Mesenchymal stem cell (in vitro differentiated cells and primary cell): ENCODE measurements at regions not wholly inside any gene's neighbourhood (a gene's known extent, or its start where the extent isn't known, plus 50 kb on each side); places are given as distances from the start of the nearest gene placed in this dataset.

ENCODE experiments used
- DNase-seq: peaks from one replicate; pipeline ENCODE4 v3.0.0-alpha.2; 2013
- H2AFZ ChIP-seq: one replicate; pipeline ENCODE4 v1.6.1; 2013; ENCODE audit warnings: low read depth, mild to moderate bottlenecking, control low read depth, inconsistent platforms, low read length, moderate library complexity
- H2AK5ac ChIP-seq: 2 replicates; pipeline ENCODE4 v1.6.1; 2013; ENCODE audit warnings: low read length, moderate library complexity, mild to moderate bottlenecking, inconsistent platforms; ENCODE audit not compliant: severe bottlenecking
- H2BK120ac ChIP-seq: one replicate; pipeline ENCODE4 v1.6.1; 2013; ENCODE audit warnings: low read depth, mild to moderate bottlenecking, inconsistent platforms, low read length, moderate library complexity
- H2BK12ac ChIP-seq, 2 experiments: one replicate each; pipeline ENCODE4 v1.6.1; 2013; ENCODE audit warnings: inconsistent platforms in 2 of 2, low read length in 2 of 2, mild to moderate bottlenecking in 2 of 2, moderate library complexity in 2 of 2, control low read depth in 1 of 2
- H2BK15ac ChIP-seq: one replicate; pipeline ENCODE4 v1.6.1; 2013; ENCODE audit warnings: mild to moderate bottlenecking, low read depth, inconsistent platforms; ENCODE audit not compliant: poor library complexity, severe bottlenecking
- H2BK5ac ChIP-seq: 2 replicates; pipeline ENCODE4 v1.6.1; 2013; ENCODE audit warnings: low read depth, mild to moderate bottlenecking, low read length, control low read depth, inconsistent platforms; ENCODE audit not compliant: poor library complexity, severe bottlenecking
- H3K14ac ChIP-seq, 2 experiments: one replicate each; pipeline ENCODE4 v1.6.1; 2013; ENCODE audit warnings: inconsistent platforms in 2 of 2, low read length in 2 of 2, control low read depth in 1 of 2, mild to moderate bottlenecking in 1 of 2, moderate library complexity in 1 of 2
- H3K18ac ChIP-seq, 2 experiments: one replicate each; pipeline ENCODE4 v1.6.1; 2013; ENCODE audit warnings: inconsistent platforms in 2 of 2, low read length in 2 of 2, control low read depth in 1 of 2, low read depth in 1 of 2, mild to moderate bottlenecking in 1 of 2
- H3K23ac ChIP-seq, 2 experiments: one replicate each; pipeline ENCODE4 v1.6.1; 2013; ENCODE audit warnings: inconsistent platforms in 2 of 2, low read length in 2 of 2, mild to moderate bottlenecking in 2 of 2, moderate library complexity in 2 of 2, control low read depth in 1 of 2
- H3K27ac ChIP-seq: 2 replicates; pipeline ENCODE4 v1.5.1; 2013; ENCODE audit warnings: mild to moderate bottlenecking, moderate library complexity, low read length, control low read depth, inconsistent platforms; ENCODE audit not compliant: poor library complexity, severe bottlenecking
- H3K27me3 ChIP-seq, 2 experiments: 2 replicates each; pipeline versions ENCODE4 v1.6.1 to v1.7.0; 2013; ENCODE audit warnings: low read length in 2 of 2, mild to moderate bottlenecking in 2 of 2, moderate library complexity in 2 of 2, control low read depth in 1 of 2, inconsistent platforms in 1 of 2; ENCODE audit not compliant: control insufficient read depth in 1 of 2, insufficient read depth in 1 of 2
- H3K36me3 ChIP-seq, 2 experiments: 2 replicates each; pipeline versions ENCODE4 v1.6.1 to v1.7.0; 2013; ENCODE audit warnings: low read length in 2 of 2, control low read depth in 1 of 2, inconsistent platforms in 1 of 2, low read depth in 1 of 2, mild to moderate bottlenecking in 1 of 2; ENCODE audit not compliant: insufficient read depth in 2 of 2, control insufficient read depth in 1 of 2
- H3K4ac ChIP-seq, 2 experiments: one replicate each; pipeline ENCODE4 v1.6.1; 2013; ENCODE audit warnings: inconsistent platforms in 2 of 2, low read length in 2 of 2, mild to moderate bottlenecking in 2 of 2, moderate library complexity in 2 of 2, control low read depth in 1 of 2, low read depth in 1 of 2
- H3K4me1 ChIP-seq: 2 replicates; pipeline ENCODE4 v1.6.1; 2013; ENCODE audit warnings: low read depth, low read length, control low read depth; ENCODE audit not compliant: control insufficient read depth, insufficient read depth
- H3K4me2 ChIP-seq: 2 replicates; pipeline ENCODE4 v1.6.1; 2013; ENCODE audit warnings: low read length, mild to moderate bottlenecking, inconsistent platforms; ENCODE audit not compliant: poor library complexity, severe bottlenecking
- H3K4me3 ChIP-seq, 2 experiments: 2 replicates each; pipeline versions ENCODE4 v1.5.1 to v1.7.0; 2013; ENCODE audit warnings: low read length in 2 of 2, mild to moderate bottlenecking in 2 of 2, control low read depth in 1 of 2, low read depth in 1 of 2; ENCODE audit not compliant: insufficient read depth in 1 of 2
- H3K79me1 ChIP-seq: replicated peaks from 2 replicates; pipeline ENCODE4 v1.6.1; 2013; ENCODE audit warnings: mild to moderate bottlenecking, control low read depth, low read length, inconsistent platforms; ENCODE audit not compliant: poor library complexity, severe bottlenecking
- H3K9ac ChIP-seq: 2 replicates; pipeline ENCODE4 v1.7.0; 2013; ENCODE audit warnings: mild to moderate bottlenecking, low read length, moderate library complexity
- H3K9me3 ChIP-seq: 2 replicates; pipeline ENCODE4 v1.7.0; 2013; ENCODE audit warnings: mild to moderate bottlenecking, low read length; ENCODE audit not compliant: control insufficient read depth
- H4K8ac ChIP-seq: one replicate; pipeline ENCODE4 v1.6.1; 2013; ENCODE audit warnings: inconsistent platforms, mild to moderate bottlenecking, low read length, moderate library complexity
- H4K91ac ChIP-seq: one replicate; pipeline ENCODE4 v1.6.1; 2013; ENCODE audit warnings: mild to moderate bottlenecking, low read length, inconsistent platforms
- WGBS: methylation state at CpG from one replicate; pipeline ENCODE4 v1.1.7; 2013; ENCODE audit warnings: mixed read lengths; 5-methylcytosine and 5-hydroxymethylcytosine counted together

GRCh38 chr6:138614151-138614550 is 114.9 kb upstream of the NHSL1 start:
- Histone ChIP-seq H3K36me3 (no peaks in the 10 kb centered on the region), H3K4me1 (peaks cover 1% of the 10 kb centered on the region), H3K27me3 (no peaks in the 10 kb centered on the region), H2BK120ac (no peak overlapping the region), H4K8ac (no peak overlapping the region), H3K4ac (no peak overlapping the region), H3K14ac (no peak overlapping the region), H3K23ac (no peak overlapping the region), H2BK5ac (no peak overlapping the region), H3K4me2 (no peak overlapping the region), H2AK5ac (no peak overlapping the region), H3K79me1 (peaks cover 9% of the 10 kb centered on the region), H3K27ac (no peak overlapping the region), H3K9ac (no peak overlapping the region), H3K4me3 (no peak overlapping the region), H3K9me3 (no peaks in the 10 kb centered on the region), H2BK15ac (no peak overlapping the region), H3K18ac (no peak overlapping the region), H4K91ac (no peak overlapping the region), H2BK12ac (no peak overlapping the region), H2AFZ (no peak overlapping the region)
- WGBS = no CpG with 5 or more reads among the region's 2 CpGs
- DNase-seq = peak; percentile 11

GRCh38 chr6:138618168-138618567 is 118.9 kb upstream of the NHSL1 start:
- H3K18ac ChIP-seq = no peak overlapping the region
- no peaks in the 10 kb centered on the region for H3K27me3 ChIP-seq
- no peak overlapping the region for H3K27ac ChIP-seq
- no peak overlapping the region for H3K23ac ChIP-seq
- H3K4ac ChIP-seq = no peak overlapping the region
- no peak overlapping the region for H4K8ac ChIP-seq
- H3K9me3 ChIP-seq = no peaks in the 10 kb centered on the region
- no peak overlapping the region for H3K9ac ChIP-seq
- 94% methylated on average over 1 of the region's 3 CpGs for WGBS
- H2BK120ac ChIP-seq = no peak overlapping the region
- H2BK12ac ChIP-seq = no peak overlapping the region
- H3K4me1 ChIP-seq = no peaks in the 10 kb centered on the region
- H3K4me3 ChIP-seq = no peak overlapping the region
- no peak for DNase-seq
- H2AFZ ChIP-seq = no peak overlapping the region
- H2BK15ac ChIP-seq = no peak overlapping the region
- H2BK5ac ChIP-seq = no peak overlapping the region
- no peak overlapping the region for H4K91ac ChIP-seq
- no peak overlapping the region for H2AK5ac ChIP-seq
- H3K14ac ChIP-seq = no peak overlapping the region
- H3K79me1 ChIP-seq = peaks cover 10% of the 10 kb centered on the region
- no peaks in the 10 kb centered on the region for H3K36me3 ChIP-seq
- H3K4me2 ChIP-seq = no peak overlapping the region

- Histone ChIP-seq H2BK120ac (no peak overlapping the region), H2AFZ (no peak overlapping the region), H3K36me3 (no peaks in the 10 kb centered on the region), H3K4me3 (no peak overlapping the region), H2BK12ac (no peak overlapping the region), H3K18ac (no peak overlapping the region), H3K9ac (no peak overlapping the region), H3K14ac (no peak overlapping the region), H3K27ac (no peak overlapping the region), H2BK15ac (no peak overlapping the region), H3K9me3 (no peaks in the 10 kb centered on the region), H3K4me2 (no peak overlapping the region), H4K8ac (no peak overlapping the region), H3K4me1 (no peaks in the 10 kb centered on the region), H3K4ac (no peak overlapping the region), H3K23ac (no peak overlapping the region), H2BK5ac (no peak overlapping the region), H3K27me3 (no peaks in the 10 kb centered on the region), H4K91ac (no peak overlapping the region), H3K79me1 (peaks cover 6% of the 10 kb centered on the region), H2AK5ac (no peak overlapping the region)
- 100% methylated on average over 3 of the region's 3 CpGs for WGBS
- DNase-seq = no peak
Measured at GRCh38 chr6:138620630-138621029, 121.3 kb upstream of the NHSL1 start.

- Histone ChIP-seq H3K9me3 (no peaks in the 10 kb centered on the region), H4K8ac (no peak overlapping the region), H3K27me3 (no peaks in the 10 kb centered on the region), H3K4me2 (no peak overlapping the region), H3K79me1 (peaks cover 7% of the 10 kb centered on the region), H2AFZ (no peak overlapping the region), H3K27ac (no peak overlapping the region), H3K36me3 (no peaks in the 10 kb centered on the region), H3K4me3 (no peak overlapping the region), H3K23ac (no peak overlapping the region), H3K18ac (no peak overlapping the region), H3K9ac (no peak overlapping the region), H2BK12ac (no peak overlapping the region), H2BK120ac (no peak overlapping the region), H3K4ac (no peak overlapping the region), H3K4me1 (no peaks in the 10 kb centered on the region), H3K14ac (no peak overlapping the region), H4K91ac (no peak overlapping the region), H2AK5ac (no peak overlapping the region), H2BK5ac (no peak overlapping the region), H2BK15ac (no peak overlapping the region)
- no peak for DNase-seq
- WGBS = 97% methylated on average over 4 of the region's 5 CpGs
Measured at GRCh38 chr6:138622967-138623366, 123.7 kb upstream of the NHSL1 start.
